ENCODE measurements at regions not wholly inside any gene's neighbourhood (a gene's known extent, or its start where the extent isn't known, plus 50 kb on each side); places are given as distances from the start of the nearest gene placed in this dataset.
"Not testable (repeated sequence)": the region's sequence is repeated elsewhere in the genome, so short reads cannot be mapped to it uniquely, and the experiment has no call there.

GRCh38 chr1:30008998-30009657 lies 714.3 kb downstream of the MATN1 start:
- no peak for DNase-seq

DNA sequence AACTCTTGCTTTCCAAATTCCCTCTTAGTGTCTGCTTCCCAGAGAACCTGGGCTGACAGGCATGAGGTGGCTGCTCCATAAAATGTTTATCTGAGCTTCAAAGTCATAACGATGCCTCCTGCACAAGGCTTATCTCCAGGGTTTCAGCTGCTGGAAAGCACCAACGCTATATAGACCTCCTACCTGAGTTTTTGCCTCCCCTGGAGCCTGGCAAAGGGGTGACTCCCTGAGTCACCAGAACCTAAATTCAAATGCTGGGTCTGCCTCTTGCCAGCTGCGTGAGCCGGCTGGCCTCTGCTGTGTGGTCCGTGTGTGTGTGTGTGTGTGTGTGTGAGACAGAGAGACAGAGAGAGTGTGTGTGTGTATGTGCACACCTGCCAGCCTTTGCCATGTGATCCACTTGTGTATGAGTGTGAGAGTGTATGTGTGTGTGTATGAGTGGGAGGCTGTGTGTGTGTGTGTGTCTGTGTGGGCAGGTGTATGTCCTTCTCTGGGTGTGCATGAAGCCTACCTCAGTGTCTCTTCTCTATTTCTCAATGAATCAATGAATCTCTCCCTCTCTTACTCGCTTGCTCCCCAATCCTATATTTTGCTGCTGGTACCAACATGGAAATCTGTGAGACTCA lies 714.9 kb downstream of the MATN1 start:
- no peak for DNase-seq

DNA sequence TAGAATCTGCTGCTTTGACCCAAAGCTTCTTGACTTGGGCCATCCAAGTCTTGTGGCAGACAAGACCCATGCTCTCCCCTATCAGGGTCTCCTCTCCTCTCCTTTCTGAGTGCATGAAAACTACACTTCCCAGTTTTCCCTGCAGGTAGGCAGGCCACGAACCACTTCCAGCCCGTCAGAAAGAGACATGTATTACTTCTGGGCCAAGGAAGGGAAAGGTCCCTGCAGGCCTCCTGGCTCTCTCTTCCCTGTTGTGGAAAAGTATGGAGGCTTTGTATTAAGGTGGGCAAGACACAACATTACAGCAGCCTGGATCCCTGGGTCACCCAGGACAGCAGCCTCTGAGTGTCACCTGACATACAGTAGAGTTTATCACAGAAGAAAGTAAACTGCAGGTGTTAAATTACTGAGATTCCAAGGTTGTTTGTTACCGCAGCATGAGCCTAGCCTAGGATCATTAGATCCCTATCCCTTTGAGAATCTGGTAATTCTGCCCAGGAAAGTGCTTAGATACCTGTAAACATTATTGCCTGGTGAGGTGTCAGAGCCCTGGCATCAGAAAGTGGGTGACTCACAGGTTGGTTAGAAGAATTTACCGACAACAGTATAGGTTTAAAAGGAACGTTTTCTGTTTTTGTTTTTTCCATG lies 717.3 kb downstream of the MATN1 start:
- no peak for DNase-seq

DNA sequence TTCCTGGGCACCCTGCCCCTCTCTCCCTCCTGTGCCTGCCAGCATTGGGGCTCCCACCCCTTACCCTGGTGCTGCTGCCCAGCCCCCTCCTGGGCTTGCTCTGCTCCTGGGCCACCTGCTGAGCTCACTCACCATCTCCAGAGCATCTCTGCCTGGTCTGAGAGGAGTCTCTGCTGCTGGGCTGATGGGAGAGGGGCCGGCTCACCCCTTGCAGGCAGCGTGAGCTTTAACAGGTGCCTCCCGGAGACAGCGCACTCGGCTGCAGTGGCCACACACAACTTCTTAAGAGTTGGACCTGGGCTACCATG lies 721.7 kb downstream of the MATN1 start:
- DNase-seq, result no peak

DNA sequence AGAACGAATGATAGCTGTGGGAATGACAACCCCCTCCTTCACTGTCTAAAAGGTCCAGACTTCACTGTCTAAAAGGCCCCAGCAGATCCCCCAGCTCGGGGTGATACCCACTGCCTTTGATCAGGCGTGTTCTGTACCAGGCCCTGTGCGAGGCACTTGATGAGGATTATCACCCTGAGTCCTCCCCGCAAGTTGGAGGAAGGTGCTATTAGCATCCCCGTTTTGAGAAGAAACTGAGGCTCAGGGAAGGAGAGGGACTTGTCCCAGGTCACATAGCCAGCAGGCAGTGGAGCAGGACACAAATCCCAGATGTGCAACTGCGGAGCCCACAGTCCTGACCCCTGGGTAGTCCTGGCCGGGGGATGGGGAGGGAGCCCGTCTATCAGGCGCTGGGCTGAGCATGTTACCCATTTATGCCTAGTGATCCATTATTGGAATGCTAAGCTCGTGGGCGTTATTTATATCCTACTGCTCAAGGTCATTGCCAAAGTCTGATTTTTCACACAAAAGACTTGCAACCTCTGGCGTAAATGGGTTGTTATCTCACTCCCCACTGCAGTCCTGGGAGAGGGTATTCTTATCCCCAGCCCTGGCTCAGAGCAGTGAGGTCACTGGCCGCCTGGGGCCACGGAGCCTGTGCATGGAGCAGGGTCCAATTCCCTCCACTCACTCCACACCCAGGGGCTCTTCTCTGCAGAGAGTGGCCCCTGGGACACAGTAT lies 722.2 kb downstream of the MATN1 start:
- no peak for DNase-seq

DNA sequence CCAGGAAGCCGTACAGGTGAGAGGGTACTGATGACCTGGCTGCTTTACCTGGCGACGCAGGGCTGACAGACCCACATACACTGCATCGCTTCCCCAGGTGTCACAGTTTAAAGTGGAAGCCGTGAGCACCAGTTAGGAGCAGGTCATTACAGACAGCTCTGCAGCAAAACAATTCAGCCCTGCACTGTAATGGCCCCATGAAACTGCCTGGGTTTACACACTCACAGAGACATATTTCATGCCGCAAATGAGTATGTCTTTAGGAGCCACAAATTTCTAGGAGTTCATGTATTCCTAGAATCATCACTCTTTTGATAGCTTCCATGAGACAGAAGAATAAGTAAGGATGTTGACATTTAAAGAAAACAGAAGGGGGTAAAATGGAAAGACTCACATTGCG lies 723.1 kb downstream of the MATN1 start:
- no peak for DNase-seq

DNA sequence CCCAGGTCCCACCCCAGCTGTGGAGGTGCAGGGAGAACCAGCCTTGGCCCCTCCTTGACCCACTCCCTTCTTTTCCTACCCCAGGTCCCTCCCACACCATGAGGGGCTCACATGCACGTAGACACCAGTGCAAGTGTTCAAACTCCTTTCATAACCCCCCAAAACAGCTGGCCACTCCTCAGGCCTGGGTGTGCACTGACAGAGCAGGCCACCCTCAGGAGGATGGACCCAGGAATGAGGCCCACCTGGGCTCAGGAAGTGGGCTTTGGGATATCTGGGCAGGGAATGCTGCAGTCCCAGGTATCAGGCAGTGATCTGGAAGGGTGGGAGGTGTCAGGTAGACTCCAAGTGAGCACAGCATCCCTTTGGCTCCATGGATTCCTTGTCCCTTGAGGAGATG lies 723.8 kb downstream of the MATN1 start:
- no peak for DNase-seq

DNA sequence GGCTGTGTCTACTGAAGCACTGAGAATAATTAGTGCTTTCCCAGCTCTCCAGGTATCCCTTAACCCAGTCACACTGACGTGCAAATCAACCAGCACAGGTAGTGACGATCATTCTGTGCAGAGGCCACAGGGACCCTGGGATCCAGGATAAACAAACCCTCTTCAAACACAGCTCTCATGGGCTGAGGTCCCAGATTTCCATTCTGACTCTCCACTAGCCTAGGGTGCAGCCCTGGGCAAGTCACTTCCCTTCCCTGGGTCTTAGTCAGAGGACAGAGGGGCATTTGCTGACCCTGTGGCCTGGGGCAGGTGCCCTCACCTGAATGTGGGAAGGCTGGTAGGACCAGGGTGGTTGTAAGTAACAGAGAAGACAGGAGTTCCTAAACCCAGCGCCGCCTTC lies 724.7 kb downstream of the MATN1 start:
- DNase-seq, result no peak

DNA sequence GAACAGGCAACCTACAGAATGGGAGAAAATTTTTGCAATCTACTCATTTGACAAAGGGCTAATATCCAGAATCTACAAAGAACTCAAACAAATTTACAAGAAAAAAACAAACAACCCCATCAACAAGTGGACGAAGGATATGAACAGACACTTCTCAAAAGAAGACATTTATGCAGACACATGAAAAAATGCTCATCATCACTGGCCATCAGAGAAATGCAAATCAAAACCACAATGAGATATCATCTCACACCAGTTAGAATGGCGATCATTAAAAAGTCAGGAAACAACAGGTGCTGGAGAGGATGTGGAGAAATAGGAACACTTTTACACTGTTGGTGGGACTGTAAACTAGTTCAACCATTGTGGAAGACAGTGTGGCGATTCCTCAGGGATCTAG lies 725.6 kb downstream of the MATN1 start:
- not testable (repeated sequence) for DNase-seq

- DNase-seq, result no peak
Measured at GRCh38 chr1:29993950-29994349, 729.4 kb downstream of the MATN1 start.

- DNase-seq, result no peak
Measured at GRCh38 chr1:29991815-29992214, 731.6 kb downstream of the MATN1 start.

- DNase-seq, result peak; percentile 32
Measured at GRCh38 chr1:29991025-29991424, 732.4 kb downstream of the MATN1 start.

GRCh38 chr1:29990304-29990703 lies 733.1 kb downstream of the MATN1 start:
- DNase-seq, result no peak

DNA sequence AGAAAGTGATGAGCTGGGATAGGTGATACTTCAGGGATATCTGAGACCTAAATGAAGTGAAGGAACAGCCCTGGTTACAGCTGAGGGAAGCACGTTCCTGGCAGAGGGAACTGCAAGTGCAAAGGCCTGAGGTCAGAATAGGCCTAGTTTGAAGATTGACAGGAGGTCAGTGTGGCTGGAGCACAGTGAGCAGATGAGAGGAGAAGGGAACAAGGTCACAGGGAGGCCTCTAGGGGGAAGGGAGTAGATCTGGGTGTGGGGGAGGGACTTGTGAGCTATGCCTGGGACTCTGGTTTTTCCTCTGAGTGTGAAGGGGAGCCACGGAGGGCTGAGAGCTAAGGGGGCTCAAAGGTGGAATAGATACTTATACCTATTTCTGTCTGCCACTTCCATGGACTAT lies 736.4 kb downstream of the MATN1 start:
- DNase-seq, result no peak

- no peak for DNase-seq
Measured at GRCh38 chr1:29985606-29985945, 737.8 kb downstream of the MATN1 start.

- DNase-seq, result no peak
Measured at GRCh38 chr1:29984862-29985605, 738.4 kb downstream of the MATN1 start.

GRCh38 chr1:29984166-29984861 lies 739.1 kb downstream of the MATN1 start:
- no peak for DNase-seq

DNA sequence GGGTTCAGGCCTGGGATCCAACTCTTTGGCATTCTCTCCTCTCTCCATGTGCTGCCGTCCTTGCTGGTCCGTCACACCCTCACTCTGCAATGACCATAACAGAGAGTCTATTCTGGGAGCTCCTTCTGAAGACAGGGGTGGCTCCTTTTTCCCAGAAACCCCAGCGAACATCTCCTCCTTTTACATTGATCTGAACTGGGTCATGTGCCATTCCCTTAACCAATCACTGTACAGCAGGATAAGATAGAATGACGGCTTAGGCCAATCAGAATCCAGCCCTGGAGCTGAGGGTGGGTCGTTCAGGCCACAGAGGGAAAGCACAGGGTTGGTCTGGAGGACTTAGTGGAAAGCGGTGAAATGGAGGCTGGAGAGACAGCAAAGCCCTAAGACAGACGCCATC lies 740.1 kb downstream of the MATN1 start:
- no peak for DNase-seq

GRCh38 chr1:29981586-29982239 lies 741.7 kb downstream of the MATN1 start:
- no peak for DNase-seq

DNA sequence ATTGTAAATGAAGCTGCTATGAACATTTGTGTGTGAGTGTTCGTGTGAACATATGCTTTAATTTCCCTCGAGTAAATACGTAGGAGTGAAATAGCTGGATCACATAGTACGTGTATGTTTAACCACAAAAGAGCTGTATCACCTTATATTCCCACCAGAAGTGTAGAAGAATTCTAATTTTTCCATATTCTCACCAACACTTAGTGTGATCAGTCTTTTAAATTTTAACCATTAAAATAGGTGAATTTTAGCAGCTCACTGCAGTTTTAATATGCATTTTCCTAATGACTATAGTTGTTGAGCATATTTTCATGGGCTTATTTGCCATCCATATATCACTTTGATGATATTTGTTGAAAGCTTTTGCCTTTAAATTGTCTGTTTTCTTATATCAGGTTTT lies 741.2 kb downstream of the PTPRU start:
- DNase-seq, result no peak

DNA sequence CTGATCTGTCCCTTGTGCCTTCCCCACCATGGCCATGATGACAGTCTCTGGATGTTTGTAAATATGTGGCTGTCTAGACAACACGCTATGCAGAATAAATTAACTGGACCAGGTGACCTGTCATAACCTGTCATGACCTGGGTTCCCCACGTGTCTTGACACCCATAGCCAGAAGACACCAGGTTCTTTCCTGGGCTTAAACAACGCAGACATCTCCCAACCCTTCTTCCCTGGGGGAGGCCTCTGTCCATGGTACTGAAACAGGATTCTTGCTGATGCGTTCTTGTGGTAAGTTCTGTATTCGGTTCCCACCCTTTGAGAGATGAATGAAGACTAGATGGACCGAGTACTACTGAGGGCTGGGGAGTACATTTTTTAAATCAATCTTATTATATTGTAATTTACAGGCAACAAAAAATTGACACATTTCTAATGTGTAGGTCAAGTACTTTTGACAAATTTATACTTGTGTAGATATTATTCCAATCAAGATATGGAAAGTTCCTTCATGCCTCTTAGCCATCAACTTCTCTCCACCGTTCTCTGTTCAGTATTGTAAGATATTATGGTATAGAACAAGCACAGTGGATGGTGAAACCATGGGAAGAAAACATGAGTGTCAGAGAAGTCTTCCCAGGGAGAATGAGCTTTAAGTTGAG lies 738.8 kb downstream of the PTPRU start:
- DNase-seq, result no peak

DNA sequence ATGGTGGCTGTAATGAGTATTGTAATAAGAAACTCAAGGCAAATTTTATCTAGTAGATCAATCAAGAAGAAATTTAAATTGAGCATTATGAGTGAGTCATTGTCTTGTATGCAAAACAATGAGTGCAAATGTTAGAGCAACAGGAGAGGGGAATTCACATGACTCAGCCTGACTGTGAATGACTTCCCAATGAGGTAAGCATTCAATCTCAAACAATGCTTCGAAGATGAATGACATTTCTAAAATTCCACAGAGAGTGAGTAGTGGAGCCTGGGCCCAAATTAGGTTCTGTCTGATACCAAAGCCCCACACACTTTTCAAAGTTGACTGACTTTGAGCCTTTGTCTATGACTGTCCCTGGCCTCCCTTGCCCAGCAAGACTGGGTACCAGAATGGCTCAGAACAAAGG lies 738.0 kb downstream of the PTPRU start:
- no peak for DNase-seq
